HG03064 (cell line): ENCODE measurements at regions not wholly inside any gene's neighbourhood (a gene's known extent, or its start where the extent isn't known, plus 50 kb on each side); places are given as distances from the start of the nearest gene placed in this dataset.

Experiments used
- ATAC-seq: cut with Tn5 transposase; IDR thresholded peaks from one replicate; pipeline ENCODE4 v1.9.1; 2021; ENCODE audit warnings: low read depth; ENCODE audit not compliant: unreplicated experiment

DNA sequence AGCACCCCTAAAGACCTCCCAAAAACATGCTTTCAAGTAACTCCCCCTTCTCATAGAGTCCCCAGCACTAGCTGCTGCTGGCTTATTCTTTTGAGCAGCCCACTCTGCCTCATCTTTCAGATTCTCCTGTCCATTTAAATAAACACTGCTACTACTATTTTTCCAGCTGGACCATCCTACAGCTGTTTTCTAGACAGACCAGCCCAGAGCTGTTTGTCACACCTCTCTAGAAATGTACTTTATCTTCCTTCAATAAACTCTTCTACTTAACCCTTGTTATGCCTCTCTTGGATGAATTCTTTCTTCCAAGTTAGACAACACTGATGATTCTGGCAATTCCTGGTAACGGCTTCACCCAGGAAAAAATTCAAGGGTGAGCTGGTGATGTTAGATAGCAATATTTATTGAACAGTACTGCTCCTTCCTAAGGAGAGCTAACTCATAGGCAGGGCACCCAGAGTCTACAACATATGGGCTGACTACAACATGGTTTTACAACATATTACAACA lies 995.7 kb downstream of the LRFN5 start:
- ATAC-seq, result no peak

DNA sequence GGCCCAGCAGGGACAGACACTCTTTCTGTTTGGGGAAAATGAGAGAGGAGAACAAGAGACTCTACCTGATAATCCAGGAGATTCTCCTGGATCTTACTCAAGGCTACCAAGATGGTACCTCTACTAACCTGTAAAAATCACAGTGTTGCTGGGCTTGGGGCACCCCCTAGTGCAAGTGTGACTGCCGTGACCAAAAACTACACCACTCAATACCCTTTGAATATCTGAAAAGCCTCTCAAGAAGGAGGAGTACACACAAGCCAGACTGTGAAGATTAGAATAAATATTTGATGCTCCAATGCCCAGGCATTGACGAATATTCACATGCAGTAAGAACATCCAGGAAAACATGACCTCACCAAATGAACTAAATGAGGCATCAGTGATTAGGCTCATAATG lies 965.4 kb downstream of the LRFN5 start:
- no peak for ATAC-seq

DNA sequence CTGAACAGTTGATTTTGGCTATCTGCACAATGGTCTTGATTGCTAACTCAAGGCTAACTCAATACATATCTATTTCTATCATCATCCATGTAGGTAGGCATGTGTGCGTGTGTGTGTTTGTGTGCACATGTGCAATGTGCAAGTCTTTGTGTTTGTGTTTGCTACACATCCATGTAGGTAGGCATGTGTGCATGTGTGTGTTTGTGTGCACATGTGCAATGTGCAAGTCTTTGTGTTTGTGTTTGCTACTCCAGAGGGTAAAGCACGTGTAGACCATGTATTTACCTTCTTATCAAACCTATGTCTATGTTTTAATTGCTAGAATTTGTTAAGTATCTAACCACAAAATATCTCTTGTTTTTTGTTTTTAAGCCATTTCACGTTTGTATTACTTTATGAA lies 962.6 kb downstream of the LRFN5 start:
- ATAC-seq, result no peak

DNA sequence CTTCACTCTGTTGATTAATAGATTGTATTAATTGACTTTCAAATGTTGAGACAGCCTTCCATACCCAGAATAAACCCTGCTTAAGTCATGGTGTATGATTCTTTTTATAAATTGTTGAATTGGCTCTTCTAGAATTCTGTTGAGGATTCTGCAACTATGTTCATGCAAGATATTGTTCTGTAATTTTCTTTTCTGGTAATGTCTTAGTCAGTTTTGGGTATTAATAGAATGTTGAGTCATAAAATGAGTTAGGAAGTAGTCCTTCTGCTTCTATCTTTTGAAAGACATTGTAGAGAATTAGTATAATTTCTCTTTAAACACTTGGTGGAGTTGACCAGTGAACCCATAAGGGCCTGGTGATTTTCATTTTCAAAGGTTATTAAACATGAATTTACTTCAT lies 958.9 kb downstream of the LRFN5 start:
- no peak for ATAC-seq

DNA sequence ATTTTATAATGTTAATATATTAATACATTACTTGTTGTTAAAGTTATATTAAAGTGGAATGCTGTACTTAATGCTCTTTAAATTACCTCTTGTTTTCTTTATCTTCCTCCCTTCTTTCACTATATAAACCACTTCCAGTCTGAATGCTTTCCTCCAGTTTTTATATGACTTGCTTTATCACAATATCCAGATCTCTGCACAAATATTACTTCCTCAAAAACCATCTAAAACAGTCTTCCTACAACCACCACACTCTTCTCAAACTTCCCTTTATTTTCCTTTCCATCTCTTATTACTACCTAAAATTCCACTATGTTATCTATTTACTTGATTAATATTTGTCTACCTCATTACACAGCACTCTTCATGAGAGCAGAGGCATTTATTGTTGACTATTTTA lies 956.6 kb downstream of the LRFN5 start:
- no peak for ATAC-seq

- ATAC-seq, result no peak
Measured at GRCh38 chr14:42556551-42556950, 949.9 kb downstream of the LRFN5 start.

- no peak for ATAC-seq
Measured at GRCh38 chr14:42555365-42555764, 948.7 kb downstream of the LRFN5 start.

GRCh38 chr14:42554091-42554490 lies 947.4 kb downstream of the LRFN5 start:
- no peak for ATAC-seq

DNA sequence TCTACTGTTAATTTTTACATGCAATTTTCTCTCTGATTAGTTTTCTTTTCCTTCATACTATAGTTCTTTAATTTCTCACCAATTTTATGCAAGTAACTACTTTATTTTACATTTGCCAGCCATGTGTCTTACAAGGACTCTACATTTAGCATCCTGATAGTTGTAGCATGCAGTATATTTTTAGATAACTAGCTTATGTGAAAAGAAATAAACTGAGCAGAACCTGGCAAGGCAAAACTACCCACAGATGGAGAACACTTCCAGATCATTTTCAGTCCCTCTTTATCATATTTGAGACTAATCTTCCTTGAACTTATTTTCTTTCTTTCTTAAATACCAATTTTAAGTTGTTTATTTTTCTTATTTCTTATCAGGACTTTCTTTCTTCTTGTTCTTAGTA lies 943.6 kb downstream of the LRFN5 start:
- ATAC-seq, result no peak

DNA sequence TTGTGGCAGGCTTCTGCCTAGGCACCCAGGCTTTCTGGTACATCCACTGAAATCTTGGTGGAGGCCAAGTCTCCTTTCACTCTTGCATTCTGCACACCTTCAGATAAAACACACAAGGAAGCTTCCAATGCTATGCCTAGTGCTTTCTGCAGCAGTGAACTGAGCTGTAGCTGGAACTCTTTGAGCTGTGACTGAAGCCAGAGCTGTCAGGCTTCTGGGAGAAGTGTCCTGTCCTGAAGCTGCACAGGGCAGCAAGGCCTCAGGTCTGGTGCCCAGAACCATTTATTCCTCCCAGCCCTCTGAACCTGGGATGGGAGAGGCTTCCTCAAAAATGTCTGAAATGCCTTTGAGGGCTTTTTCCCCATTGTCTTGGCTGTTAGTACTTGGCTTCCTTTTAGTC lies 941.7 kb downstream of the LRFN5 start:
- no peak for ATAC-seq

- no peak for ATAC-seq
Measured at GRCh38 chr14:42545636-42546035, 939.0 kb downstream of the LRFN5 start.

- no peak for ATAC-seq
Measured at GRCh38 chr14:42541535-42542001, 934.9 kb downstream of the LRFN5 start.

GRCh38 chr14:42535397-42535796 lies 928.7 kb downstream of the LRFN5 start:
- no peak for ATAC-seq

DNA sequence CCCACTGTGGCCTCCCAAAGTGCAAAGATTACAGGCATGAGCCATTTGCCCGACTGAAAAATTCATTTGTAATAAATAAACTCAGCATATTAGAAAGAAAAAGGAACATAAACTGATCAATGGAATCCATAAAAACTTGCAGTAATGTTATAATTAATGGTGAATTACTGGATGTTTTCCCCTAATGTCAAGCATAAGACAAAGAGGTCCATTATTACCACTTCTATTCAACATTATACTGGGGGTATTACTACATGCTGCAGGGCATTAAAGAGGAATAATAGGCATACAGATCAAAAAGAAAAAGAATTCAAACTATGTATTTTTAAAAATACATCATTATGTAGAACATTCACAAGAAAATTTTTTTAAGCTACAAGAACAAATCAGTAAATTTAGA lies 926.8 kb downstream of the LRFN5 start:
- no peak for ATAC-seq

GRCh38 chr14:42532194-42532593 lies 925.5 kb downstream of the LRFN5 start:
- ATAC-seq, result no peak

DNA sequence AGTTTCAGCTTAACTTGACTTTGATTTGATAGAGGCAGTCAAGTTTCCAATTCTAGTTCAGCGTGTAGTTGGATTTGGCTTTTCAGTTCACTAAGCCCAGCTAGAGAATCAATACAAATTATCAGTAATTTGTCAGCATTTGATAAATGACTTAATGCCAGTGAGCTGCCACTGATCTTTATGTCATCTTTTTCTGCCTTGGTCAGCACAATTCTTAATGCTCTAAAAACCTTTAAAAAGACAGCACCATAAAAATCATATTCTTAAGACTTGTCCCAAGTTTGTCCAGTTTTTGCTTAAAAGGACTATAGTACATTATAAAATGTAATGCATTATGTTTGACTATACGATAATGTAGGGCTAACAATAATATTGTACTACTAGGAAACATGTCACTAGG lies 920.5 kb downstream of the LRFN5 start:
- no peak for ATAC-seq

- ATAC-seq, result no peak
Measured at GRCh38 chr14:42523666-42524065, 917.0 kb downstream of the LRFN5 start.

DNA sequence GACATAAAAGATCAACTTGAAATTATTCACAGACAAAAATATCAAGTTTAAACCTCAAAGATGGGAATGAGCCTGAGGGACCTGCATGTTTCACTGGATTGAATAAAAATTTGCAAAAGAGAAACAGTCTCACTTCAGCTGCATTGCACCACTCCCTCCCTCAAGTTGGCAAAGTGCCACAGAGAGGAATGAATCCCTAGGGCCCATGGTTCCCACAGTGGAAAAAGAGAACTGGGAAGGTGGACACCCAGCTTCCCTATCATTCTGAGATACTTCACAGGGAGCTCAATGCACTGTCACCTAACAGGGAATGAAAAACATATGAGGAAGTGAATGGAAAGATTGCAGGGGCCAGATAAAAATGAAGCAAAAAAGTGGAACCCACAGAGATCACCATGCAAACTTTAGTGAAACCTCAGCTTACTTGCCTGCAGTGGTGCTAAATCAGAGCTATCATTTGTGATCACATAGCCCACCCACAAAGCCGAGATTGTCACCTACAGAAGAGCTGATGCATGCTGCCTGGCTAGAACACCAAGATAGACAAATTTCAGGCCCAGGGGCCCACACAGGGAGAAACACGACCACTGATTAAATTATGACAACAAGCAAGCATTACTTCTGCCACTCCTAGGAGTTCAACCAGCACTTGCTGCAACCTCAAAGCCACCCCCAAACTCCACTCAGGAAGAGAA lies 911.3 kb downstream of the LRFN5 start:
- ATAC-seq, result no peak

- ATAC-seq, result no peak
Measured at GRCh38 chr14:42513837-42514236, 907.2 kb downstream of the LRFN5 start.

GRCh38 chr14:42510071-42510470 lies 903.4 kb downstream of the LRFN5 start:
- ATAC-seq, result no peak

DNA sequence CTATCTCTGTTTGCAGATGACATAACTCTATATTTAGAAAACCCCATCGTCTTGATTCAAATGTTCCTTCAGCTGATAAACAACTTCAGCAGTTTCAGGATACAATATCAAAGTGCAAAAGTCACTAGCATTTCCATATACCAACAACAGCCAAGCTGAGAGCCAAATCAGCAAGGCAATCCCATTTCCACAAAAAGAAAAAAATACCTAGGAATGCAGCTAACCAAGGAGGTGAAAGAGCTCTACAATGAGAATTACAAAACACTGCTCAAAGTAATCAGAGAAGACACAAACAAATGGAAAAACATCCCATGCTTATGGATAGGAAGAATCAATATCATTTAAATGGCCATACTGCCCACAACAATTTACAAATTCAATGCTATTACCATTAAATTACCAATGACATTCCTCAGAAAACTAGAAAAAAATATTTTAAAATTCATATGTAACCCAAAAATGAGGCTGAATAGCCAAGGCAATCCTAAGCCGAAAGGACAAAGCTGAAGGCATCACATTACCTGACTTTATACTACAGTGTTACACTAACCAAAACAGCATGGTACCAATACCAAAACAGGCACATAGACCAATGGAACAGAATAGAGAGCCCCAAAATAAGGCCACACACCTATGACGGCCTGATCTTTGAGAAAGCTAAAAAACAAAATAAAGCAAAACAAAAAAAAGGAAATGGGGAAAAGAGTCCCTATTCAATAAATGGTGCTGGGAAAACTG lies 901.7 kb downstream of the LRFN5 start:
- ATAC-seq, result no peak

DNA sequence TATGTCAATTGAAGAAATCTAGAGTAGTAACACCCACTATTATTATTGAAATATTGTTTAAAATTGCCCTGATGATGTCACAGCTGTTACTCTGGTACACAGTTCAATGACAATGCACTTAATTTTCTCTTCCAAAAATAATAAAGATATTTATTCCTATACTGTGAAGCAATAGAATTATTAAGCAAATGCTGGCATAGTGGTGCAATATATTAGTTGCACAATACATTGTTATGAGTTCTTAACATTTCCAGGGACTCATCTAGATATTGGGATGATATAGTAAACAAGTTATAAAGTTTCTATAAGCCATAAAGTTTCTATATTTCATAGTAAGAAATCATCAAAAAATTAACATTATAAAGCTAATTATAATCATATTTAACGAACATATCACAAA lies 897.8 kb downstream of the LRFN5 start:
- no peak for ATAC-seq
